Activated CD4-positive, alpha-beta memory T cell treated with anti-CD3 and anti-CD28 coated beads for 36 hours (primary cell): ENCODE measurements at regions not wholly inside any gene's neighbourhood (a gene's known extent, or its start where the extent isn't known, plus 50 kb on each side); places are given as distances from the start of the nearest gene placed in this dataset.

Source experiments
- CTCF ChIA-PET: fragments of 350-600 bp; sonication (Branson Sonifier 250); formaldehyde crosslinking; loops from one replicate; lab custom pipeline; 2021; ENCODE audit warnings: antibody characterized with exemption, inconsistent platforms; lab: Charles Lee
- POLR2A ChIA-PET: fragments of 350-600 bp; sonication (Branson Sonifier 250); formaldehyde crosslinking; loops from one replicate; lab custom pipeline; 2021; ENCODE audit warnings: antibody characterized with exemption; lab: Charles Lee
- DNase-seq: peaks from one replicate; pipeline ENCODE4 v3.0.0-alpha.2; 2020
- H3K27ac Mint-ChIP-seq: one replicate; pipeline ENCODE4 v1.8.0; 2021; ENCODE audit warnings: mixed read lengths
- H3K27me3 Mint-ChIP-seq: one replicate; pipeline ENCODE4 v1.8.0; 2021; ENCODE audit warnings: mixed read lengths
- H3K36me3 Mint-ChIP-seq: one replicate; pipeline ENCODE4 v1.8.0; 2021; ENCODE audit warnings: mixed read lengths
- H3K4me1 Mint-ChIP-seq: one replicate; pipeline ENCODE4 v1.8.0; 2021; ENCODE audit warnings: low read depth, mixed read lengths
- H3K4me3 Mint-ChIP-seq: one replicate; pipeline ENCODE4 v1.8.0; 2021; ENCODE audit warnings: mild to moderate bottlenecking, mixed read lengths
- H3K9me3 Mint-ChIP-seq: one replicate; pipeline ENCODE4 v1.8.0; 2021; ENCODE audit warnings: mixed read lengths
- intact Hi-C: fragments of 100-400 bp; cut with micrococcal nuclease; formaldehyde crosslinking; loops from one replicate; pipeline ENCODE4 v1.15.1; 2023

DNA sequence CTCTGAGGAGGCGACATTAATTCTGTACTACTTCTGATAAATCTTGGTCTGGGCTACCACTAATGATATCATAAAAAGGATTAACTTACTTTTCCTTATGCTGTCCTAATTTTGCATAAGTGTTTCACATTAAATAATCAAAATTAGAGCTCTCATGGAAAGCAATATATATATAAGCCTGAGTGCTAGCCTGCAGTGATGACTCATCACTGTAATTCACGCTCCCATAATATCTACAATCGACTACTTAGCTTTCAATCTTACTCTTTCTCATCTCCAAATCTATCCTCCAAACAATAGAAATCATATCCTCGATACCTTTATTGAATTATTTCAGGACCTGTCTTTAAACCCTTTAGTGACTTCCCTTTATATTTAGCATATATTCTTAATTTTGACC, 701.3 kb downstream of the RERGL start:
- H3K27ac Mint-ChIP-seq, result no peak overlapping the region
- H3K4me1 Mint-ChIP-seq, result no peaks in the 10 kb centered on the region
- ChIA-PET CTCF (no interaction called here), POLR2A (no interaction called here)
- no peaks in the 10 kb centered on the region for H3K27me3 Mint-ChIP-seq
- no peak for DNase-seq
- intact Hi-C loops, result no loop called here
- no peaks in the 10 kb centered on the region for H3K36me3 Mint-ChIP-seq
- H3K9me3 Mint-ChIP-seq, result peaks cover 19% of the 10 kb centered on the region
- no peak overlapping the region for H3K4me3 Mint-ChIP-seq

DNA sequence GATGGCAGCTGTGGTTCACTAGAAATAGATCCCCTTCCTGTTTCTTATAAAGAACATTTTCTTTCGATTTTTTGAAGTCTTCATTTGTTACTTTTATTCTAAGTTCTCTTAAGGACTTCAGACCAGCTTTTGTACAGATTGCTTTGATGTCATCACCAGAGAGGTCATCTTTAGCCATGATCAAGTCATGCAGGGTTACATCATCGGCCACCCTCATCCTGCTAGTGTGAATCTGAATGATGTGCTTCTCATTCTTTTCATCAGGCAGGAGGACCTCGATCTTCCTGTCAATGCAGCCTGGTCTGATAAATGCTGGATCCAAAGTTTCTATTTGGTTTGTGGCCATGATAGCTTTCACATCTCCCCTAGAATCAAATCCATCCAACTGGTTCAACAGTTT, 706.7 kb downstream of the RERGL start:
- Mint-ChIP-seq H3K27ac (no peak overlapping the region), H3K27me3 (no peaks in the 10 kb centered on the region), H3K36me3 (no peaks in the 10 kb centered on the region), H3K4me1 (no peaks in the 10 kb centered on the region), H3K4me3 (no peak overlapping the region), H3K9me3 (peaks cover 14% of the 10 kb centered on the region)
- intact Hi-C loops, result no loop called here
- no peak for DNase-seq
- POLR2A ChIA-PET, result no interaction called here
- CTCF ChIA-PET, result no interaction called here

DNA sequence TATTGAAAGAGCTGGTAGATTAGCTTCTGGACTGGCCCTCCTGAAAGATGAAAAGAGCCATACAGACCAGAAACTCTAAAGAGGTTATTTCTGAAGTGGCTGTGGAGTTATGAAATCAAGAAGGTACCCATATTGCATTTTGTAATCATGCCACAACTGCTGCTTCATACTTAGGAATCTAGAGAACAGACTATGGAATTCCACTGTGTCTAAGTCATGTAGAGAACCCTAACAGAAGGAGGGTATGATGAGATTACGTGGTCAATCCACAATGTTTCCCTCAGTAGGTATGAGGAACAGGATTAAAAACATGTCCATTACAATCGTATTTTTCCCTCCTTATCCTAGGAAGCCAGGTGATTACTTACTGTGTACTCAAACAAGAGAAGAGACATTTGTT, 708.8 kb downstream of the RERGL start:
- peaks cover 14% of the 10 kb centered on the region for H3K9me3 Mint-ChIP-seq
- no peak for DNase-seq
- no peaks in the 10 kb centered on the region for H3K4me1 Mint-ChIP-seq
- intact Hi-C loops, result no loop called here
- ChIA-PET POLR2A (no interaction called here), CTCF (no interaction called here)
- H3K27me3 Mint-ChIP-seq, result no peaks in the 10 kb centered on the region
- no peaks in the 10 kb centered on the region for H3K36me3 Mint-ChIP-seq
- no peak overlapping the region for H3K27ac Mint-ChIP-seq
- no peak overlapping the region for H3K4me3 Mint-ChIP-seq

DNA sequence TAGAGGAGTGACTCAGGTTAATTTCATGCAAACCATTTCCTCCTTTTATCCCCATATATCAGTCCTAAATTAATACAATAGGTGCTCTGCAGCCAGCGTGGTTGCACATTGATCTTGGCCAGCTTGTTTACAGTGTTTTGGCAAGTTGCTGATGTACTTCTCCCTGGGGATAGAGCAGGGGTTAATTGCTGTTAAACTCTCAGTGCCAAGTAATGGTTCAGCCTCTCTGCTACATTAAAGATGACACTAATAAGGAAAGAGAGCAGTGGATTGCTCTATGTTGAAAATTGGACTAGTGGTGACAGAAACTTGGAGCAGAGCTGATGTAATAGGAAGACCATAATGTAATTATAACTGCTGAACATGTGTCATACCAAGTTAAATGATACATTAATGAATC, 717.5 kb downstream of the RERGL start:
- DNase-seq, result no peak
- Mint-ChIP-seq H3K27ac (no peak overlapping the region), H3K9me3 (peaks cover 20% of the 10 kb centered on the region), H3K4me1 (no peaks in the 10 kb centered on the region), H3K36me3 (no peaks in the 10 kb centered on the region), H3K27me3 (no peaks in the 10 kb centered on the region), H3K4me3 (no peak overlapping the region)
- intact Hi-C loops, result no loop called here
- ChIA-PET POLR2A (no interaction called here), CTCF (no interaction called here)

DNA sequence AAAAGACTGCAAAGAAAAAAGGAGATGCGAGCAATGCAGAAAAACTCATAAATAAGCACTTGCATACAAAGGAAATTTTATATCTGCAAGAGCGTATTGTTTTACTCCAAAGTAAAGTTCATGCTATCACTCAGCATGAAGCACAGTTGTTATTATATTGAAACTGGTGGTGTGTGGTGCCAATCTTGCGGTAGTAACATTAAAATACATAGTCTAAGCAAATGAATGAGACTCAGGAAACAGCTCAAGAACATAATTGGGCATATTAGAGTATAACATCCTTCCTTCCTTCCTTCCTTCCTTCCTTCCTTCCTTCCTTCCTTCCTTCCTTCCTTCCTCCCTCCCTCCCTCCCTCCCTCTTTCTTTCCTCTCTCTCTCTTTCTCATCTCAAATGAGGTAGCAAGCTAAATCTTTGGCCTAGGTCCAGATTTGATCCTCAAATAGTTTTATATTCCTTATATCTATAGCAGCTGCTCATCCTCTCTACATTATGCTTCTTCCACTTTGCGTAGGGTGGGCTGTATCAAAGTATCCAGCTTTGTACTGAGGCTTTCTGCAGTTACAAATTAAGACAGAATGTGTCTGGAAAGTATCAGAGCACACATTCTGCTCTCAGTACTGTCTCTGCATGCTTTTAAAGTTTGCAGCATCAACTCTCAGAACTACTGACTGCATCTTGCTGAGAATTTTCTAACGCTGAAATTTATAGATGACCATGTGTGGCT, 718.3 kb downstream of the RERGL start:
- Mint-ChIP-seq H3K4me1 (no peaks in the 10 kb centered on the region), H3K4me3 (no peak overlapping the region), H3K27me3 (no peaks in the 10 kb centered on the region), H3K9me3 (peaks cover 18% of the 10 kb centered on the region), H3K36me3 (no peaks in the 10 kb centered on the region), H3K27ac (no peak overlapping the region)
- ChIA-PET CTCF (no interaction called here), POLR2A (no interaction called here)
- intact Hi-C loops, result no loop called here
- DNase-seq, result no peak

DNA sequence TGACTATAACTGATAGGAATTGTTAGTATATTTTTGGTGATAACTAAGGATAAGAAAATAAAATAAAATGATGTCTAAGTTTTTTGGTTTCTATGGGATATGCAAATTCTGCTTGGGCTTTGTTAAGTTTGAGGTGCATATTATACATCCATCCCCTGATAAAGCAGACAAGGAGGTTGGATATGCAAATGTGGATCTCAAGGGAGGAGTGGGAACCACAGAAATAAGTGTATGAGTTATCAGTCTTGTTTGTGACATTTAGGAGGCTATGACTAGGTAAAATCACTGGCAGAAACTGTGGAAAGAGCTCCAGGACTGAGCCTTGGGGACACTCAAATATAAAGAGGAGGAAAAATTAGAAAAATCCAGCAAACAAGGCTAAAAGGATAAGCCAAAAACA, 719.4 kb downstream of the RERGL start:
- Mint-ChIP-seq H3K4me3 (no peak overlapping the region), H3K36me3 (no peaks in the 10 kb centered on the region), H3K9me3 (peaks cover 21% of the 10 kb centered on the region), H3K27me3 (no peaks in the 10 kb centered on the region), H3K27ac (no peak overlapping the region), H3K4me1 (no peaks in the 10 kb centered on the region)
- intact Hi-C loops, result no loop called here
- DNase-seq, result no peak
- ChIA-PET POLR2A (no interaction called here), CTCF (no interaction called here)

DNA sequence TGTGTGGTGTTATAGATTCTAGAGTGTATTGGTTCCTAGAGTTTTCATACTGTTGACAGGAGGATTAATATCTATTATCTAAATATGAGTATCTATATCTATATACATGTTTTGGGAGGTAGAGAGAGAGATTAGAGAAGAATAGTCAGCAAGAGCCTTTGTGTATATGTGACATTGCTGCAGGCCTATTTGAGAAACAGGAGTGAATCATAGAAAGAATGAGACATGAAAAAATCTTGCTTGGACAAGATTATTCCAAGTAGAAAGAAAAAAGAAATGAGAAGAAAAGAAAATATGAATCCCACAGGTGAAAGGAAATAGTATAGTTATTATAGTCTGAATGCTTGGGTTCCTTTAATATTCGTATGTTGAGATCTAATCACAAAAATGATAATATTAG, 720.4 kb downstream of the RERGL start:
- Mint-ChIP-seq H3K27ac (no peak overlapping the region), H3K9me3 (peaks cover 23% of the 10 kb centered on the region), H3K27me3 (no peaks in the 10 kb centered on the region), H3K4me3 (no peak overlapping the region), H3K4me1 (no peaks in the 10 kb centered on the region), H3K36me3 (no peaks in the 10 kb centered on the region)
- CTCF ChIA-PET, result no interaction called here
- intact Hi-C loops, result no loop called here
- no peak for DNase-seq
- POLR2A ChIA-PET, result no interaction called here

DNA sequence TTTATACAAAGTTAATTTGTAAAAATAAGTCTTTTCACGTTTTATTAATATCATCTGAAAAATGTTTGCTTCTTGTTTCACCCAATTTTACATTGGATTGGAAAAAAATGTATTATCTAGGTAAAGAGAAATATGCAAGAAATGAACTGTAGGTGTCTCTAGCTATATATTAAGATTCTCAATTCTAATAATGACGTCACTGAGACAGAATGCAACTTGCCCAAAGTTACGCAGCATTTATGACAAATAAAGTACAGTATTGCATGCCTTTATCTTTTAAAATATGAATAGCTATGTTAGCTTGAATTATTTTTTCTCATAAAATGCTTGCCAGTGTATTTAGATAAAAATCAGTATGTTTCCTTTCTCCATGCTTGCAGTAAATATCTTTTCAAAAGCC, 728.8 kb downstream of the RERGL start:
- POLR2A ChIA-PET, result no interaction called here
- Mint-ChIP-seq H3K27ac (no peak overlapping the region), H3K4me3 (no peak overlapping the region), H3K4me1 (no peaks in the 10 kb centered on the region), H3K36me3 (no peaks in the 10 kb centered on the region), H3K9me3 (peaks cover 17% of the 10 kb centered on the region), H3K27me3 (no peaks in the 10 kb centered on the region)
- intact Hi-C loops, result no loop called here
- CTCF ChIA-PET, result no interaction called here
- DNase-seq, result no peak

DNA sequence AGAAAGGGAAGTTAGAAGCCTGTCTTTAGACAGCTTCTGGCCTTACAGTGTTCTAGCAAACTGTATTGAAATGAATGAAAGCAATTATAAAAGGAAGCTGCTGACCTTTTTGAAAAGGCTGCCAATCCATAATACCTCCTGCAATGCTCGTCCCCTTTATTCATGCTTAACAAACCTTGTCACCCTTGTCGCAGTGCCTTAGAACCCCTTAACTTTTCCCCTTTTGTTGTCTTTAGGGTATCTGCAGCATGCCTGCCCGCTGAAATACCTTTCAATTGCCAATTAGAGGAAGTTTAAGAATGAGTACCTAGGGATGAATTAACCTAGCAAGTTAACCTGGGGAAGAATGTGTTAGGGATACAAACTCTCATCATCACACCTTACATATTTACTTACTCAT, 731.2 kb downstream of the RERGL start:
- Mint-ChIP-seq H3K4me3 (no peak overlapping the region), H3K4me1 (no peaks in the 10 kb centered on the region), H3K27ac (no peak overlapping the region), H3K9me3 (peaks cover 3% of the 10 kb centered on the region), H3K36me3 (no peaks in the 10 kb centered on the region), H3K27me3 (no peaks in the 10 kb centered on the region)
- intact Hi-C loops, result no loop called here
- DNase-seq, result no peak
- ChIA-PET POLR2A (no interaction called here), CTCF (no interaction called here)

DNA sequence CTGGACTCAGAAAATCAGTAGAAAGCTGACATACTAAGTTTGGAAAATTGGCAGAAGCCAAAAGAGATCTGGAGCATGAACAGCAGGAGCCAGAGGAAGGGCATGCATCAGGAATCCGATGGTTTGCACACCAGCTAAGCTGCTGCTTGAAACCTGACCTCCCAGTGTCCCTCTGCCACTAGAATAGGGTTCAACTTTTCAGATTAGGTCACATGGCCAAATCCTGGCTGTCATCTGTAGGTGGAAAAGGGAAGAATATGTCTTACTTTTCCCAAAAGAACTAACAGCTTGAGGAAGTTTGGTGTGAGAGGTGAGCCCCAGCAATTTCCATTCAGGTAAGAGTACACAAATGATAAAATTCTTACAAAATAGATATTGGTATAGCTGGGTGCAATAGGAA, 732.6 kb downstream of the RERGL start:
- intact Hi-C loops, result no loop called here
- CTCF ChIA-PET, result no interaction called here
- H3K27me3 Mint-ChIP-seq, result no peaks in the 10 kb centered on the region
- H3K27ac Mint-ChIP-seq, result no peak overlapping the region
- peaks cover 7% of the 10 kb centered on the region for H3K9me3 Mint-ChIP-seq
- no peaks in the 10 kb centered on the region for H3K36me3 Mint-ChIP-seq
- no peak for DNase-seq
- no peak overlapping the region for H3K4me3 Mint-ChIP-seq
- no peaks in the 10 kb centered on the region for H3K4me1 Mint-ChIP-seq
- POLR2A ChIA-PET, result no interaction called here

DNA sequence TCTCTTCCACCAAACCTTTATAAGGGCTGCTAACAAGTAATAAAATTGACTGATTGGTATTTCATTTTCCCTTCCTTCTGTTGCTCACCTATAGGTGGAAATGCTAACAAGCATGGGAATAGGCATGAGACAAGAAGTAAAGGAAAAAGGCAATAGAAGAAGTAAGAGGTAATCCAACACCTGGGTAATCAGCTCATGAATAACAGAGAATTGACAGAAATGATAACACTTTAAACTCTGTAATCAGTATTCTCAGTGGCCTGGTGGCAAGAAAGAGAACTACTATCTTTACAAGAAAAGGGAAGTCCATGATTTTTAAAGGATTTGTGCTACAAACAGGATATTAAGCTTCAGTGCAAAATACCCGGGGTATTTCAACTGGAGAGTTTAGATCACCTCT, 737.8 kb downstream of the RERGL start:
- Mint-ChIP-seq H3K4me1 (no peaks in the 10 kb centered on the region), H3K27me3 (no peaks in the 10 kb centered on the region), H3K4me3 (no peak overlapping the region), H3K36me3 (no peaks in the 10 kb centered on the region), H3K9me3 (peaks cover 8% of the 10 kb centered on the region), H3K27ac (no peak overlapping the region)
- DNase-seq, result no peak
- intact Hi-C loops, result no loop called here
- ChIA-PET POLR2A (no interaction called here), CTCF (no interaction called here)

DNA sequence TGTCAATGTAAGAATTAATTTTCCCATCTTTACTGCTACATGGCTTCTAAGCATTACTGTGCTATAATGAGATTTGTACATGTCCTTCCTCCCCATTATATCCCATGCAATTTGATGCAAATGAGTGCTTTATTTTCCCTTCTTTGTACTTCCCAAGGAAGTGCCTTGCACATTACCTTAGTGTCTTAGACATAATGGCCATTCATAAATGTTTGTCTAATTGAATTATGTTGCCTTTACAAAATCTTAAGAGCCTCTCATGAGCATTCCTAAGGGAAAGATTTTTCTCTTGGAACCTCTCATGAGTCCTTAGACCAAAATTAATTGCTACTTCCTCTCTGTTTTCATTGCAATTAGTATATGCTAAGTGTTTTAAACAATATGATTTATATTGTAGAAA, 741.7 kb downstream of the RERGL start:
- intact Hi-C loops, result no loop called here
- Mint-ChIP-seq H3K9me3 (peaks cover 17% of the 10 kb centered on the region), H3K4me1 (no peaks in the 10 kb centered on the region), H3K27me3 (no peaks in the 10 kb centered on the region), H3K4me3 (no peak overlapping the region), H3K27ac (no peak overlapping the region), H3K36me3 (no peaks in the 10 kb centered on the region)
- ChIA-PET CTCF (no interaction called here), POLR2A (no interaction called here)
- no peak for DNase-seq

DNA sequence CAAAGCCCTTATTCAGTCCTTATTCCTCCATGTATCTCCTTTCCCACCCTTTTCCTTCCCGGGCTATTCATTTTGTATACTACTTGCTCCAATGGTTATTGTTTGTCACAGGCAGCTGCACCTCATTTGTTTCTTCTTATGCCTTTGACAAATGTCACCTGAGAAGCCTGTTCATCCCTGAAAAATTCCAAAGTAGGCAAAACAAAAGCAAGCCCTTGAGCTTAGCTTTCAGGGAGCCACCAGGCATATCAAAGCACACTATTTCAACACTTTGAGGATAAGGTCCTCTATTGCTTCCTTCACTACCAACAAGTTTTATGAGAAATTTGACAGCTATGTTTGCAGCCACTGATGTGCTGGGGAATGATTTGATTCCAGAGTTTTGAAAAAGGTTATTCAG, 738.7 kb upstream of the LMO3 start:
- Mint-ChIP-seq H3K36me3 (no peaks in the 10 kb centered on the region), H3K4me3 (no peak overlapping the region), H3K4me1 (no peaks in the 10 kb centered on the region), H3K27me3 (no peaks in the 10 kb centered on the region), H3K27ac (no peak overlapping the region), H3K9me3 (peaks cover 18% of the 10 kb centered on the region)
- POLR2A ChIA-PET, result no interaction called here
- no peak for DNase-seq
- CTCF ChIA-PET, result no interaction called here
- intact Hi-C loops, result no loop called here
